Neural cell (in vitro differentiated cells): ENCODE measurements at regions not wholly inside any gene's neighbourhood (a gene's known extent, or its start where the extent isn't known, plus 50 kb on each side); places are given as distances from the start of the nearest gene placed in this dataset.

Experiments used
- EP300 ChIP-seq: fragments of 450-650 bp; conservative IDR thresholded peaks from 2 replicates; pipeline ENCODE4 v1.6.1; 2014; ENCODE audit warnings: antibody characterized with exemption, mild to moderate bottlenecking, moderate library complexity; ENCODE audit not compliant: poor library complexity, severe bottlenecking
- EZH2 ChIP-seq: fragments of 200-600, 300-800 bp; shearing (Covaris generic), sonication (generic); IDR thresholded peaks from 2 replicates; pipeline ENCODE4 v1.6.1; 2014; ENCODE audit warnings: antibody characterized with exemption, low read length, borderline replicate concordance, mild to moderate bottlenecking; ENCODE audit not compliant: insufficient read depth, poor library complexity, severe bottlenecking
- MXI1 ChIP-seq: fragments of 450-650 bp; conservative IDR thresholded peaks from 2 replicates; pipeline ENCODE4 v1.6.1; 2014; ENCODE audit warnings: antibody characterized with exemption, mild to moderate bottlenecking; ENCODE audit not compliant: poor library complexity, severe bottlenecking
- RAD21 ChIP-seq: fragments of 450-650 bp; conservative IDR thresholded peaks from 2 replicates; pipeline ENCODE4 v1.6.1; 2014; ENCODE audit warnings: antibody characterized with exemption, mild to moderate bottlenecking, moderate library complexity
- SMC3 ChIP-seq: fragments of 450-650 bp; conservative IDR thresholded peaks from 2 replicates; pipeline ENCODE4 v1.6.1; 2014; ENCODE audit warnings: antibody characterized with exemption, mild to moderate bottlenecking, moderate library complexity; ENCODE audit not compliant: poor library complexity
- TF ChIP-seq, protein P1 (sequence below): fragments of 450-650 bp; IDR thresholded peaks from 2 replicates; pipeline ENCODE4 v1.5.1; 2014; ENCODE audit warnings: antibody characterized with exemption, mild to moderate bottlenecking, moderate library complexity; ENCODE audit not compliant: poor library complexity, severe bottlenecking

DNA sequence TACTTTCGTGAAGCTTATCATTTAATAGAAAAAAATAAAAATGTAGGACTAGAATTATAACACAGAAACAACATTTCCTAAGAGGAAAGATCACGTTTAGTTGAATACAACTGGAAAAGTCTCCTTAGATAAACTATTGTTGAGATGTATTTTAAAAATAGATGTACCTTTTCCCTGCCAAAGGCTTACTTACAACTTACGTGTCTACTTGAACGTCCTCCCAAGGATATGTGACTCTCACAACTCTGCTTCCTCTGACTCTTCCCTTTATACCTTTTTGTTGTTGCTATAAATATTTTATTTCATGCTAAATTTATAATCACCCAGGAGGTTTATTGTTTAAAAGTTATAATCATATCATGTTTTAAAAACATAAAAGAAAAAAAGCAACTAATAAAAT is 908.0 kb upstream of the ROBO1 start:
- TF ChIP-seq, protein P1, sequence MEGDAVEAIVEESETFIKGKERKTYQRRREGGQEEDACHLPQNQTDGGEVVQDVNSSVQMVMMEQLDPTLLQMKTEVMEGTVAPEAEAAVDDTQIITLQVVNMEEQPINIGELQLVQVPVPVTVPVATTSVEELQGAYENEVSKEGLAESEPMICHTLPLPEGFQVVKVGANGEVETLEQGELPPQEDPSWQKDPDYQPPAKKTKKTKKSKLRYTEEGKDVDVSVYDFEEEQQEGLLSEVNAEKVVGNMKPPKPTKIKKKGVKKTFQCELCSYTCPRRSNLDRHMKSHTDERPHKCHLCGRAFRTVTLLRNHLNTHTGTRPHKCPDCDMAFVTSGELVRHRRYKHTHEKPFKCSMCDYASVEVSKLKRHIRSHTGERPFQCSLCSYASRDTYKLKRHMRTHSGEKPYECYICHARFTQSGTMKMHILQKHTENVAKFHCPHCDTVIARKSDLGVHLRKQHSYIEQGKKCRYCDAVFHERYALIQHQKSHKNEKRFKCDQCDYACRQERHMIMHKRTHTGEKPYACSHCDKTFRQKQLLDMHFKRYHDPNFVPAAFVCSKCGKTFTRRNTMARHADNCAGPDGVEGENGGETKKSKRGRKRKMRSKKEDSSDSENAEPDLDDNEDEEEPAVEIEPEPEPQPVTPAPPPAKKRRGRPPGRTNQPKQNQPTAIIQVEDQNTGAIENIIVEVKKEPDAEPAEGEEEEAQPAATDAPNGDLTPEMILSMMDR = no peak
- no peak for TF ChIP-seq EP300
- no peak for TF ChIP-seq EZH2
- TF ChIP-seq RAD21 = no peak
- no peak for TF ChIP-seq MXI1
- TF ChIP-seq SMC3 = no peak
